ENCODE measurements at regions not wholly inside any gene's neighbourhood (a gene's known extent, or its start where the extent isn't known, plus 50 kb on each side); places are given as distances from the start of the nearest gene placed in this dataset.
A peak's percentile ranks its signal among the peaks of the same experiment; 100 is the strongest.

- Histone ChIP-seq H3K9me3 (replicated peaks; ENCODE audit: control insufficient read depth, insufficient read depth, low read length) (no peaks in the 10 kb centered on the region), H3K9ac (replicated peaks; ENCODE audit: extremely low read depth, insufficient read depth, low read length) (no peak overlapping the region), H2AFZ (ENCODE audit: low read depth, low read length) (no peak overlapping the region), H3K4me2 (ENCODE audit: insufficient read depth, low read length) (no peak overlapping the region), H3K27me3 (ENCODE audit: control insufficient read depth in 2 of 2, insufficient read depth in 2 of 2, low read length in 2 of 2) (no peaks in the 10 kb centered on the region), H3K79me2 (ENCODE audit: control insufficient read depth, insufficient read depth, low read length) (no peaks in the 10 kb centered on the region), H3K36me3 (ENCODE audit: control insufficient read depth in 2 of 2, extremely low read depth in 1 of 2, insufficient read depth in 2 of 2, low read length in 2 of 2) (no peaks in the 10 kb centered on the region), H4K20me1 (replicated peaks; ENCODE audit: control insufficient read depth, extremely low read depth, insufficient read depth, low read length) (no peaks in the 10 kb centered on the region), H3K27ac (ENCODE audit: insufficient read depth, low read depth, low read length) (no peak overlapping the region), H3K4me1 (ENCODE audit: control insufficient read depth, extremely low read depth, insufficient read depth, low read length) (no peaks in the 10 kb centered on the region), H3K4me3 (replicated peaks in 1 of 3; ENCODE audit: insufficient read depth in 1 of 3, low read depth in 1 of 3, low read length in 3 of 3) (no peak overlapping the region), H3K9me1 (replicated peaks; ENCODE audit: control insufficient read depth, extremely low read depth, insufficient read depth, low read length) (no peaks in the 10 kb centered on the region)
- POLR2A ChIA-PET, result no interaction called here
- DNase-seq (ENCODE audit: low read depth, low spot score) (no peak), FAIRE-seq (no peak)
- intact Hi-C loops (cut with micrococcal nuclease) (no loop called here), dilution Hi-C loops (cut with MboI; ENCODE audit: extremely low pct_ligation_motif_present, low sequenced_read_pairs) (no loop called here)
- BruUV-seq (replicated peaks), result no TSS peak
- TF ChIP-seq EZH2 (IDR thresholded peaks at IDR 0.05; ENCODE audit: borderline replicate concordance, low read depth, low read length, severe bottlenecking) (no peak), POLR2AphosphoS5 (IDR thresholded peaks at IDR 0.05; ENCODE audit: insufficient read depth, low read depth, low read length) (no peak), GATA2 (IDR thresholded peaks at IDR 0.05; ENCODE audit: insufficient read depth, insufficient read length, low read depth, low read length) (no peak)
- CTCF ChIA-PET, result interaction anchor here (0.7 kb wide), 1 partner anchor 17 kb away, joined by 3 read pairs; no protein-coding TSS in a partner anchor
Observed at GRCh38 chr21:23952269-23952668, 1655.0 kb downstream of the MRPL39 start.

DNA sequence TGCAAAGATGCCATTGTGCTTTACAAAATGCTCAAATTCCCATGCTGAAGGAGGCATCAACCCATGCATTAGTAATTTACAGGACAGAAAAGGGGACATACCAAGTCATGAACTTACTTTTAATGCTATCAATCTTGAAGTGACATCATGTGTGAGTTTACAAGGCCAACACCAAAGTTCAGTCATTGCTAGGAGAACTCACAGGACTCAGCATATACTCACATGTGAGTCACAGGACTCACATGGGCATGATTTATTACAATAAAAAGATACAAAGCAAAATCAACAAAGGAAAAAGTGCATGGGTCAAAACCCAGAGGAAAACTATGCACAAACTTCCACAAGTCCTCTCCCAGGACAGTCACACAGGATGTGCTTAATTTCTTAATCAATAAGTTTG, 1656.0 kb downstream of the MRPL39 start:
- CTCF ChIA-PET, result interaction anchor here (1.2 kb wide), 1 partner anchor 15 kb away, joined by 3 read pairs; no protein-coding TSS in a partner anchor
- no peak for FAIRE-seq
- intact Hi-C loops (cut with micrococcal nuclease), result no loop called here

More for the DNA sequence above, 1656.0 kb downstream of the MRPL39 start:
- H3K27me3 ChIP-seq (ENCODE audit: control insufficient read depth in 2 of 2, insufficient read depth in 2 of 2, low read length in 2 of 2), result no peaks in the 10 kb centered on the region
- no peak overlapping the region for H3K27ac ChIP-seq (ENCODE audit: insufficient read depth, low read depth, low read length)
- H3K4me3 ChIP-seq (replicated peaks in 1 of 3; ENCODE audit: insufficient read depth in 1 of 3, low read depth in 1 of 3, low read length in 3 of 3), result no peak overlapping the region
- H3K4me1 ChIP-seq (ENCODE audit: control insufficient read depth, extremely low read depth, insufficient read depth, low read length), result no peaks in the 10 kb centered on the region
- H4K20me1 ChIP-seq (replicated peaks; ENCODE audit: control insufficient read depth, extremely low read depth, insufficient read depth, low read length), result no peaks in the 10 kb centered on the region
- H3K79me2 ChIP-seq (ENCODE audit: control insufficient read depth, insufficient read depth, low read length), result no peaks in the 10 kb centered on the region
- H3K4me2 ChIP-seq (ENCODE audit: insufficient read depth, low read length), result no peak overlapping the region
- POLR2A ChIA-PET, result no interaction called here
- DNase-seq (ENCODE audit: low read depth, low spot score), result peak; percentile 39
- H3K9ac ChIP-seq (replicated peaks; ENCODE audit: extremely low read depth, insufficient read depth, low read length), result no peak overlapping the region
- no peak overlapping the region for H2AFZ ChIP-seq (ENCODE audit: low read depth, low read length)
- no peaks in the 10 kb centered on the region for H3K9me1 ChIP-seq (replicated peaks; ENCODE audit: control insufficient read depth, extremely low read depth, insufficient read depth, low read length)
- no peaks in the 10 kb centered on the region for H3K36me3 ChIP-seq (ENCODE audit: control insufficient read depth in 2 of 2, extremely low read depth in 1 of 2, insufficient read depth in 2 of 2, low read length in 2 of 2)
- dilution Hi-C loops (cut with MboI; ENCODE audit: extremely low pct_ligation_motif_present, low sequenced_read_pairs), result no loop called here
- no TSS peak for BruUV-seq (replicated peaks)
- TF ChIP-seq POLR2A (IDR thresholded peaks at IDR 0.05; ENCODE audit: low read depth, low read length), result no peak
- peak; percentile 44 for TF ChIP-seq FOS (IDR thresholded peaks at IDR 0.05; ENCODE audit: borderline replicate concordance, insufficient read depth, low read length)
- H3K9me3 ChIP-seq (replicated peaks; ENCODE audit: control insufficient read depth, insufficient read depth, low read length), result no peaks in the 10 kb centered on the region

Data from endothelial cell of umbilical vein (primary cell).